ENCODE measurements at regions not wholly inside any gene's neighbourhood (a gene's known extent, or its start where the extent isn't known, plus 50 kb on each side); places are given as distances from the start of the nearest gene placed in this dataset.

DNA sequence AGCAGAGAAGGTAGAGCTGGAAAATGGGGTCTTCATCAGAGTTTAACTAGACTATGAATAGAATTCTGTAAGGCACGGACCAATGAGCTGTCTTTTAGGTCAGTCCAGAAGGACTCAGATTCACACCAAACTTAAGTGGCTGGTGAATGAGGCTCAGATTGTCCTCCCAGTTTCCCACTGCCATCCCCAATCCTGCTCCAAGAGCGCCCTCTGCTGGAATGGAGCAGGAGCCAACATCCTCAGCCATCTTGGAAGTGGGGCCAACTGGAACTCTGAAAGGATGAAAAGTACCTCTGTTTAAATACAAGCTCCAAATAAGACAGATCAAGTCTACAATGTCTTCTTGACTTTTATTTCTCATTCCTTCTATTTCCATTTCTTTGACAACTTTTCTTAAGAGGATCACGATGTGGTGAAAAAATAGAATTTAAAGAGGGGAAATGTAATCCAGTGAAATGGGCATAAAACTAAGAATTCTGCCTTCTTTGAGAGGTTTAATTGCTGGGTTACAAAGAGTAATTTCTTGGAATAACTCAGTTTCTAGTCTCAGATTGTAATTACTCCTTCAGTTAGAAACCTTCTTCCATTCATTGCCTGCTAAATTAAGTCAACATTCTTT lies 217.1 kb upstream of the TPRG1 start (continued):
- TF ChIP-seq NR2C2 (CRISPR knock-in tag; IDR thresholded peaks at IDR 0.05; ENCODE audit: borderline replicate concordance) (no peak), FOXJ3 (CRISPR knock-in tag; IDR thresholded peaks at IDR 0.05; ENCODE audit: borderline replicate concordance) (no peak), ELF4 (CRISPR knock-in tag; IDR thresholded peaks at IDR 0.05; ENCODE audit: borderline replicate concordance) (no peak), JARID2 (CRISPR knock-in tag; IDR thresholded peaks at IDR 0.05; ENCODE audit: insufficient replicate concordance) (no peak), PHF21A (CRISPR knock-in tag; IDR thresholded peaks at IDR 0.05) (no peak), PPARG (CRISPR knock-in tag; conservative IDR thresholded peaks at IDR 0.05) (no peak), ZFAT (CRISPR knock-in tag; conservative IDR thresholded peaks at IDR 0.05) (no peak), KDM5B (CRISPR knock-in tag; IDR thresholded peaks at IDR 0.05; ENCODE audit: borderline replicate concordance) (no peak), ZNF441 (CRISPR knock-in tag; IDR thresholded peaks at IDR 0.05; ENCODE audit: borderline replicate concordance) (no peak), JUND (CRISPR knock-in tag; IDR thresholded peaks at IDR 0.05) (no peak), ZNF235 (CRISPR knock-in tag; IDR thresholded peaks at IDR 0.05; ENCODE audit: borderline replicate concordance) (no peak), ZNF430 (CRISPR knock-in tag; IDR thresholded peaks at IDR 0.05) (no peak), ZNF460 (CRISPR knock-in tag; IDR thresholded peaks at IDR 0.05; ENCODE audit: borderline replicate concordance) (no peak), ZNF44 (CRISPR knock-in tag; IDR thresholded peaks at IDR 0.05) (no peak)
- TF ChIP-seq, protein P1, sequence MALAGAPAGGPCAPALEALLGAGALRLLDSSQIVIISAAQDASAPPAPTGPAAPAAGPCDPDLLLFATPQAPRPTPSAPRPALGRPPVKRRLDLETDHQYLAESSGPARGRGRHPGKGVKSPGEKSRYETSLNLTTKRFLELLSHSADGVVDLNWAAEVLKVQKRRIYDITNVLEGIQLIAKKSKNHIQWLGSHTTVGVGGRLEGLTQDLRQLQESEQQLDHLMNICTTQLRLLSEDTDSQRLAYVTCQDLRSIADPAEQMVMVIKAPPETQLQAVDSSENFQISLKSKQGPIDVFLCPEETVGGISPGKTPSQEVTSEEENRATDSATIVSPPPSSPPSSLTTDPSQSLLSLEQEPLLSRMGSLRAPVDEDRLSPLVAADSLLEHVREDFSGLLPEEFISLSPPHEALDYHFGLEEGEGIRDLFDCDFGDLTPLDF (CRISPR knock-in tag; IDR thresholded peaks at IDR 0.05), result no peak
- TF ChIP-seq, protein P2, sequence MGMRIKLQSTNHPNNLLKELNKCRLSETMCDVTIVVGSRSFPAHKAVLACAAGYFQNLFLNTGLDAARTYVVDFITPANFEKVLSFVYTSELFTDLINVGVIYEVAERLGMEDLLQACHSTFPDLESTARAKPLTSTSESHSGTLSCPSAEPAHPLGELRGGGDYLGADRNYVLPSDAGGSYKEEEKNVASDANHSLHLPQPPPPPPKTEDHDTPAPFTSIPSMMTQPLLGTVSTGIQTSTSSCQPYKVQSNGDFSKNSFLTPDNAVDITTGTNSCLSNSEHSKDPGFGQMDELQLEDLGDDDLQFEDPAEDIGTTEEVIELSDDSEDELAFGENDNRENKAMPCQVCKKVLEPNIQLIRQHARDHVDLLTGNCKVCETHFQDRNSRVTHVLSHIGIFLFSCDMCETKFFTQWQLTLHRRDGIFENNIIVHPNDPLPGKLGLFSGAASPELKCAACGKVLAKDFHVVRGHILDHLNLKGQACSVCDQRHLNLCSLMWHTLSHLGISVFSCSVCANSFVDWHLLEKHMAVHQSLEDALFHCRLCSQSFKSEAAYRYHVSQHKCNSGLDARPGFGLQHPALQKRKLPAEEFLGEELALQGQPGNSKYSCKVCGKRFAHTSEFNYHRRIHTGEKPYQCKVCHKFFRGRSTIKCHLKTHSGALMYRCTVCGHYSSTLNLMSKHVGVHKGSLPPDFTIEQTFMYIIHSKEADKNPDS (CRISPR knock-in tag; IDR thresholded peaks at IDR 0.05), result no peak
- TF ChIP-seq, protein P3, sequence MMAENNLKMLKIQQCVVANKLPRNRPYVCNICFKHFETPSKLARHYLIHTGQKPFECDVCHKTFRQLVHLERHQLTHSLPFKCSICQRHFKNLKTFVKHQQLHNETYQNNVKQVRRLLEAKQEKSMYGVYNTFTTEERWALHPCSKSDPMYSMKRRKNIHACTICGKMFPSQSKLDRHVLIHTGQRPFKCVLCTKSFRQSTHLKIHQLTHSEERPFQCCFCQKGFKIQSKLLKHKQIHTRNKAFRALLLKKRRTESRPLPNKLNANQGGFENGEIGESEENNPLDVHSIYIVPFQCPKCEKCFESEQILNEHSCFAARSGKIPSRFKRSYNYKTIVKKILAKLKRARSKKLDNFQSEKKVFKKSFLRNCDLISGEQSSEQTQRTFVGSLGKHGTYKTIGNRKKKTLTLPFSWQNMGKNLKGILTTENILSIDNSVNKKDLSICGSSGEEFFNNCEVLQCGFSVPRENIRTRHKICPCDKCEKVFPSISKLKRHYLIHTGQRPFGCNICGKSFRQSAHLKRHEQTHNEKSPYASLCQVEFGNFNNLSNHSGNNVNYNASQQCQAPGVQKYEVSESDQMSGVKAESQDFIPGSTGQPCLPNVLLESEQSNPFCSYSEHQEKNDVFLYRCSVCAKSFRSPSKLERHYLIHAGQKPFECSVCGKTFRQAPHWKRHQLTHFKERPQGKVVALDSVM (CRISPR knock-in tag; IDR thresholded peaks at IDR 0.05), result no peak
- TF ChIP-seq, protein P4, sequence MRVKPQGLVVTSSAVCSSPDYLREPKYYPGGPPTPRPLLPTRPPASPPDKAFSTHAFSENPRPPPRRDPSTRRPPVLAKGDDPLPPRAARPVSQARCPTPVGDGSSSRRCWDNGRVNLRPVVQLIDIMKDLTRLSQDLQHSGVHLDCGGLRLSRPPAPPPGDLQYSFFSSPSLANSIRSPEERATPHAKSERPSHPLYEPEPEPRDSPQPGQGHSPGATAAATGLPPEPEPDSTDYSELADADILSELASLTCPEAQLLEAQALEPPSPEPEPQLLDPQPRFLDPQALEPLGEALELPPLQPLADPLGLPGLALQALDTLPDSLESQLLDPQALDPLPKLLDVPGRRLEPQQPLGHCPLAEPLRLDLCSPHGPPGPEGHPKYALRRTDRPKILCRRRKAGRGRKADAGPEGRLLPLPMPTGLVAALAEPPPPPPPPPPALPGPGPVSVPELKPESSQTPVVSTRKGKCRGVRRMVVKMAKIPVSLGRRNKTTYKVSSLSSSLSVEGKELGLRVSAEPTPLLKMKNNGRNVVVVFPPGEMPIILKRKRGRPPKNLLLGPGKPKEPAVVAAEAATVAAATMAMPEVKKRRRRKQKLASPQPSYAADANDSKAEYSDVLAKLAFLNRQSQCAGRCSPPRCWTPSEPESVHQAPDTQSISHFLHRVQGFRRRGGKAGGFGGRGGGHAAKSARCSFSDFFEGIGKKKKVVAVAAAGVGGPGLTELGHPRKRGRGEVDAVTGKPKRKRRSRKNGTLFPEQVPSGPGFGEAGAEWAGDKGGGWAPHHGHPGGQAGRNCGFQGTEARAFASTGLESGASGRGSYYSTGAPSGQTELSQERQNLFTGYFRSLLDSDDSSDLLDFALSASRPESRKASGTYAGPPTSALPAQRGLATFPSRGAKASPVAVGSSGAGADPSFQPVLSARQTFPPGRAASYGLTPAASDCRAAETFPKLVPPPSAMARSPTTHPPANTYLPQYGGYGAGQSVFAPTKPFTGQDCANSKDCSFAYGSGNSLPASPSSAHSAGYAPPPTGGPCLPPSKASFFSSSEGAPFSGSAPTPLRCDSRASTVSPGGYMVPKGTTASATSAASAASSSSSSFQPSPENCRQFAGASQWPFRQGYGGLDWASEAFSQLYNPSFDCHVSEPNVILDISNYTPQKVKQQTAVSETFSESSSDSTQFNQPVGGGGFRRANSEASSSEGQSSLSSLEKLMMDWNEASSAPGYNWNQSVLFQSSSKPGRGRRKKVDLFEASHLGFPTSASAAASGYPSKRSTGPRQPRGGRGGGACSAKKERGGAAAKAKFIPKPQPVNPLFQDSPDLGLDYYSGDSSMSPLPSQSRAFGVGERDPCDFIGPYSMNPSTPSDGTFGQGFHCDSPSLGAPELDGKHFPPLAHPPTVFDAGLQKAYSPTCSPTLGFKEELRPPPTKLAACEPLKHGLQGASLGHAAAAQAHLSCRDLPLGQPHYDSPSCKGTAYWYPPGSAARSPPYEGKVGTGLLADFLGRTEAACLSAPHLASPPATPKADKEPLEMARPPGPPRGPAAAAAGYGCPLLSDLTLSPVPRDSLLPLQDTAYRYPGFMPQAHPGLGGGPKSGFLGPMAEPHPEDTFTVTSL (CRISPR knock-in tag; IDR thresholded peaks at IDR 0.05; ENCODE audit: borderline replicate concordance), result no peak
